NCI-H2081 (cell line): ENCODE measurements at regions not wholly inside any gene's neighbourhood (a gene's known extent, or its start where the extent isn't known, plus 50 kb on each side); places are given as distances from the start of the nearest gene placed in this dataset.

Experiments
- DNase-seq, 2 experiments: peaks; one replicate each; lab custom pipeline; 2025; lab: John Stamatoyannopoulos, UW

DNA sequence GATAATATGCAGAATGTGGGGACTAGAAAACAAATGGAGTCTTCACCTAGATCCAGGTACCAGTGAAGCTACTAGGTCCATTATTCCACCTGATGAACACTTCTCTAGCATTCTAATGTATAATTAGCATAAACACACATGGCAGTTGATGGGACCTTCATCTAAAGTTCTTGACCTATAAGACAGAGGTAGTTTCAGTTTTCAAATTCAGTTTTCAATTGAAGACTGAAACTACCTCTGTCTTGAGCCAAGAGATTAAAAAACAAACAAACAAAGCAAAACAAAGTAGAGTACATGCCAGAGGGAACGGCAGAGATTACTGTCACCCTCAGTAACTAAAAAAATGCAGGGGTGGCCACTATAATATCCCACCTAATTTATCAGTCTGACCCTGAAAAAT lies 199.9 kb upstream of the NEIL3 start:
- no peak for DNase-seq

GRCh38 chr4:177116161-177116560 lies 193.5 kb upstream of the NEIL3 start:
- no peak for DNase-seq

GRCh38 chr4:177117256-177117655 lies 192.4 kb upstream of the NEIL3 start:
- DNase-seq = no peak

DNA sequence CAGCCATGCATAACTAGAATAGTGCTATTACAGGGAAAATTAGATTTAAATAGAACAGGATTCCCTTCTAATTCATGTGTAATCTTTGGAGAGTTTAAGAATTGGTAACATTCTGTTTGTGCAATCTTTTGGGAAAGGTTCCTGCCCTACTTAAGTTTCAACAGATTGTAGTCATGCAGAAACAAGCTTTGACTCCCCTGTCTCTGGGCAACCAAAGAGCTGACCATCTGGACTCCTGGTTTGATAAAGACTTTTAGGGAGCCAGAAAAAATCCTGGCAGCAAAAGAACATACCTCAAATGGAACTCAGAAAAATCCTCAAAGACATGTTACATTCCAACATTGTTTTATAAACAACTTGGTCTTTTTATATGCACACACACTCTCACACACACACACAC lies 191.1 kb upstream of the NEIL3 start:
- DNase-seq = no peak

- no peak for DNase-seq
These were observed 190.6 kb upstream of the NEIL3 start for GRCh38 chr4:177119021-177119471.

GRCh38 chr4:177119691-177120090 lies 190.0 kb upstream of the NEIL3 start:
- no peak for DNase-seq

DNA sequence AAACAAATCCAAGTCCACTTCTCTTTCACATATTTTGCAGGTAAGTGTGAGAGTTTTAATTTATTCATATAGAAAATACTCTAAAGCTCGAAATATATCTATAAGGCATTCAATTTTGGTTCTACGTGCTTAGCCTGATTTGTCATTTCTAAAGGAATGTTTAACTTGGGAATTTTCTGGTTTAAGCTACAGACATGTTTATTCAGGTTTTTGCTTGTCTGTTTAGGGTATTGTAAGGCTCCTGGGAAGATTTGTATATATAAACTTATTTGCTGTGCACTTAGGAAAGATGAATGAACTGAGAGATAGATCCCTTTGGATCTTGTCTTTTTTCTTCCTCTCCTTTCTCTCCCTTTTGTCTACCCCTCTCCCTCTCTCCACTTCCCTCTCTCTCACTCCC lies 185.9 kb upstream of the NEIL3 start:
- no peak for DNase-seq

- no peak for DNase-seq
These were observed 185.2 kb upstream of the NEIL3 start for GRCh38 chr4:177124349-177125064.

GRCh38 chr4:177125656-177126055 lies 184.0 kb upstream of the NEIL3 start:
- no peak for DNase-seq

DNA sequence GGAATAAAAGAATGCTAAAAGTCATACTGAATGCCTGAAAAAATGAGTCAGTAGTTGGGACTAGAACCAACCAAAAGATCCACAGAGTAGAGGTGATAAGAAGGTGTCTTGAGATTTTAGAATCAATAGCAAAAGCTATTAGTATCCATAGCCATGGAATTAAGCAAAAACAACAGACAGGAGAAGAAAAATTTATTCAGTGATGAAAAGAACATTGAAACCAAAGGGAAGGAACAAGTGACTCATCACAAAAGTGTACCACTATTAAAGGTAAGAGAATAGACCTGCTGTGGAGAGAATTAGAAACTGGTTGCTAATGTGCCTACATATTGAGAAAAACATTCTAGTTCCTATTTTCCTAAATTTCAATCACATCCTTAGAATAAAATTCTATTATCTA lies 182.0 kb upstream of the NEIL3 start:
- no peak for DNase-seq

GRCh38 chr4:177128306-177128705 lies 181.4 kb upstream of the NEIL3 start:
- DNase-seq = no peak

DNA sequence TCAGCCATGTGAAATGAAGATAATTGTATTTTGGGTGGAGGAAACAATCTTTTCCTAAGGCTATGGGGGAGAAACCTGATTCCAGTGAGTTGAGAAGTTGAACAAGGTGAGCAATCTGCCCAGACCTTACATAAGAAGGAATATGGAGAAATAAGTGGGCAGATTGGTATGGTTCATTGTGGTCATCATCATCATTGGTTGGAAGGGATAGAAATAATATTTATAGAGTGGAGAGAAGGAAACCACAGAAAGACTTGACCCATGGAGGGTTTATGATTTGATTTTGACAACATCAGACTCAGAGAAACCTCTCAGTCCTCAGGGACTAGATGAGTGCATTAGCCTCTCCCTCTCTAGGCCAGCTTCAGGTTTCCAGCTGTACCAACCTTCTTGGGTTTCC lies 177.9 kb upstream of the NEIL3 start:
- no peak for DNase-seq

DNA sequence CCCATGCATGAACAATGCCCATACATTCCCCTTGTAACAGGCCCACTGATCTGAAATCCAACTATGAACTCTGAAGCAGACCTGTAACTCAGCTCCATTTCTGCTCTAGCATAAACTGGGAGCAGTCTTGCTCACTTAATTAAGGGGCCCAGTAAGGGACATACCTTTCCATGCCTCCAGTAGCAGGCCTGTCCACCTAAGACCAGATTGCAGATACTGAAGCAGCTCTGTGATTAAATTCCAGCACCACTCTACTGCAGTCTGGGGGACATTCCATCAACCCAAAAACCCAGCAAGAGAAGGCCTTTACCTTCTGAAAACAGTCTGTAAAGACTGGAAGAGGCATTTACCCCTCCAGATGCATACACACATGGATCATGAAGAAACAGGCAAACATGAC lies 162.0 kb upstream of the NEIL3 start:
- DNase-seq = no peak

DNA sequence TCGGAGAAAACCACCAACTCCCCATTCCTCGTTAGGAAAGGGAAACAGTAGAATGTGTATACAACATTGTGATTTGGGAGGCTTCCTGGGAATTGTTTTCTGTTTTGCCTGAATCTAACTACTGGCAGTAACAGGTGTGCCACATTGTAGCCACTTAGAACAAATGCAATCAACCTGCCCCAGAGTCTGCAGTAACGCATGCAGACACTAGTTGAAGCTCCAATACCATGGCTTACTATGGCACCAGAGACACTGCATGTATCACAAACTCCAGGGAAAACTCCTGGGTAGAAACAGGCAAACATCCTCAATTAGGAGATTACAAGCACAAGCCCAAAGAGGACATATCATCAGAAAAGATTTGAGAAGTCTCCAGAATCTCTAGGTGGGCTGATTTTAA lies 154.2 kb upstream of the NEIL3 start:
- no peak for DNase-seq

- no peak for DNase-seq
These were observed 150.1 kb upstream of the NEIL3 start for GRCh38 chr4:177159600-177159999.

- no peak for DNase-seq
These were observed 147.9 kb upstream of the NEIL3 start for GRCh38 chr4:177161781-177162180.

DNA sequence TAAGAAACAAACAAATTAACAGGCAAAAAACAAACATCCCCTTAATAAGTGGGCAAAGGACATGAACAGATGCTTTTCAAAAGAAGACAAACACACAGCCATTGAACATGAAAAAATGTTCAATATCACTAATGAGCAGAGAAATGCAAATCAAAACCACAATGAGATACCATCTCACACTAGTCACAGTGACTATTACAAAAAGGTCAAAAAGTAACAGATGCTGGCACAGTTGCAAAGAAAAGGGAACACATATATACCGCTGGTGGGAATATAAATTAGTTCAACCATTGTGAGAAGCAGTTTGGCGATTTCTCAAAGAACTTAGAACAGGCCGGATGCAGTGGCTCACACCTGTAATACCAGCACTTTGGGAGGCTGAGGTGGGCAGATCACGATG lies 146.1 kb upstream of the NEIL3 start:
- DNase-seq = no peak

- DNase-seq = no peak
These were observed 138.1 kb upstream of the NEIL3 start for GRCh38 chr4:177171588-177171987.

DNA sequence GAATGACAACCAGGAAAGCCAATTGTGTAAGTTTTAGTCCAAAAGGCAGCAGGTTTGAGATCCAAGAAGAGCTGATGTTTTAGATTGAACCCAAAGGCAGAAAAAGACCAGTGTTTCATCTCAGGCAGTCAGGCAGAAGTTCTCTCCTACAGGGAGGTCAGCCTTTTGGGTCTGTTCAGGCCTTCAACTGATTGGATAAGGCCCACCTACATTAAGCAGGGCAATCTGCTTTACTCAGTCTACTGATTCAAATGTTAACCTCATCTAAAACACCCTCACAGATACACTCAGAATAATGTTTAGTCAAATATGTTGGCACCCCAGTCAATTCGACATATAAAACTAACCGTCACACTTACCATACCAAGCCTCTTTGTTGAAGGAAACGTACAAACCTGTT lies 134.2 kb upstream of the NEIL3 start:
- no peak for DNase-seq

DNA sequence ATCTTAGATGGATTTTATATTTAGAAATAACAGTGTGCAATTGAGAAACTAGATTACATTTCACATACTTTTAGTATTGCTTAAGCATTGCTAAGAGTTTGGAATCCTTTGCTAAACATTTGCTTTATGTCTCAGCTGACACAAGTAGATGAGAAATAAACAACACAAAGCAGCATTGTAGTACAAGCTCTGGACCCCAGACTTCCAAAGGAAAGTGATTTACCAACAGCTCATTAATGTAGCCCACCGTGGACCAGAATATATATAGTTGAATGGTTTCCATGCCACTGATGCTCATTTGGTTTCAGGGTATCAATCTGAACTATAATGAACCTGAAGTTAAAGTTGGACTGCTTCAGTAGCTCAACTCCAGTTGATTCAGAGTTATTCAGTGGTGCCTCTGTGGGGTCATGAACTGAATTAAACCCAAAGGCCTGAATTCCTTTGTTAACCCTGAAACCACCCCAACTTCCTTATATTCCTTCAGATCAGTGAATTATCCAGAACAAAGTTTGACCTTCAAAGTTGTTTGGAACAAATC lies 132.1 kb upstream of the NEIL3 start:
- no peak for DNase-seq

DNA sequence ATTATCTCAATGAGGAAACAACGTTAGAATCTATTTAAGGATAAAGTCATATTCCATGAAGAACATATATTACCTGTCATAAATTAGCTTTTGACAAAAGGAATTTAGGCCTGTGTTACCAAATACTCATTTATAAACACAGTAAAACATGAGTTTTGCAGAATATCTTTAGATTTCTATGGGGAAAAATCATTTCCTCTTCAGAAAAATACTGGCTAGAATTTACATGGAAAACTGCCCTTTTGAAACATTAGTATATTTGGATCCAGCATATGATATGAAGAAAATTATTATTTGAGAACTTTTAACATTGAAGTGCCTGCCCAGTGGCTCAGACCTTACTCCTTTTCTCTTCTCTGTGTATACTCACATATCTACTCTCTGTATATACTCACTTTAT lies 131.4 kb upstream of the NEIL3 start:
- DNase-seq = no peak

DNA sequence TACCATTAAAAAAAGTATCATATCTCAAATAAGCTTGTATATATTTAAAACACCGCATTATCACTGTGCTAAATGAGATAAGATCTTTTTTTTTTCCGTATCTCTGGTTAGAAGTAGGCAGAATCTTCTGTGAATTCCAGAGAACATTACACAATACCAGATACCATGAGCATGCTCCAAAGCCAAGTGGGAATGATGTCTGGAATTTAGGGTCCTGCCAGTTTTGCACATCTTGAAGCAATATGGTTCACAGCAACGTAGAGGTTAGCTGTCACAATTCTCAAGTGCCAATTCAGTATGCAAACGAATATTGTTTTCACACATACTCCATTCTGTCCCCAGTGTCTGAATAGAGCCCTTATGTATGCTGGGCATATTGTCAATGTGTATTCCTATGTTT lies 127.5 kb upstream of the NEIL3 start:
- no peak for DNase-seq

- DNase-seq = no peak
These were observed 126.9 kb upstream of the NEIL3 start for GRCh38 chr4:177182728-177183127.

- DNase-seq = no peak
These were observed 124.5 kb upstream of the NEIL3 start for GRCh38 chr4:177185151-177185550.
